NT2/D1 (cell line): ENCODE measurements at regions not wholly inside any gene's neighbourhood (a gene's known extent, or its start where the extent isn't known, plus 50 kb on each side); places are given as distances from the start of the nearest gene placed in this dataset.

ENCODE experiments used
- YY1 ChIP-seq: IDR thresholded peaks from 2 replicates; pipeline ENCODE4 v1.6.1; 2011; ENCODE audit not compliant: insufficient read length, insufficient read depth
- ZNF274 ChIP-seq: IDR thresholded peaks from 2 replicates; pipeline ENCODE4 v1.6.1; 2011; ENCODE audit warnings: mild to moderate bottlenecking, low read depth, low read length

GRCh38 chr4:57766341-57766740 lies 656.2 kb upstream of the IGFBP7 start:
- TF ChIP-seq ZNF274 (no peak), YY1 (no peak)
